ENCODE measurements at regions not wholly inside any gene's neighbourhood (a gene's known extent, or its start where the extent isn't known, plus 50 kb on each side); places are given as distances from the start of the nearest gene placed in this dataset.
"Not testable (repeated sequence)": the region's sequence is repeated elsewhere in the genome, so short reads cannot be mapped to it uniquely, and the experiment has no call there.

DNA sequence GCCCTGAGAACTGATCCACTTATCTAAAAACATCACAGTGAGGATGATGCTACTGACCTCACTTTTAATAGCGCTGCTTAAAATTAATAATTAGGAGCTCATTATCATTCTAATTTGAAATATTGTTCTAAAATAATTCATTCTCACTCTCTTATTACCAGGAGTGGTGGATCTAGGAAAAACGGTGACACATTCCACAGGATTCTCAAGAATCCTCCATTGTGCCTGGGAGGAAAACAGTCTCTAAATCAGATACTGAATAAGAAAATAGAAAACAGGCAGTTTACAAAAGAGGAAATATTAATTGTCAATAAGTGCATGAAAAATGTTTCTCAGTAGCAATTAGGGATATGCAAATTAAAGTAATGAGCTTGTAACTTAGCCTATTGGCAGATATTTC lies 187.4 kb downstream of the TENT5A start:
- intact Hi-C loops (cut with micrococcal nuclease): no loop called here

DNA sequence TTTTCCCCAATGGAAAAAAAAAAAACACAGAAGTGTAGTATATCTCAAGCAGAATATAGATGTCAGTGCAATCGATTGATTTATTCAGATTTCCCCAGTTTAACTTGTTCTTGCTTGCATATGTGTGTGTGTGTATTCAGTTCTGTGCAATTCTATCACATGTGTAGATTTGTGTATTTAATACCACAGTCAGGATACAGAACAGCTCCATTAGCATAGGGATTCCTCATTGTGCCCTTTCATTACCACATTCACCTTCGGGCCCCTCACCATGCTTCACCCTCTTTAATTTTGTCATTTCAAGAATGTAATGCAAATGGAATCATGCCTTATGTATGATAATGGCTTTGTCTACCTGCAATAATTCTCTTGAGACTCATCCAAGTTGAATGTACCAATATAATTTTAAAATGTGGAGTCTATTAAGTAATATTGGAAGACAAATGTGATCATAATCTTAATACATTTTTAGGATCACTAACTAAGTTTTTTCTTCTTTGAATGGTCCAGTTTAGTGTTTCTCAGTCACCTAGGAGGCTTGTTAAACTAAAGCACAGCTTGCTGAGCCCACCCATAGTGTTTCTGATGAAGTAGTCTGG lies 187.9 kb downstream of the TENT5A start:
- intact Hi-C loops (cut with micrococcal nuclease): no loop called here

DNA sequence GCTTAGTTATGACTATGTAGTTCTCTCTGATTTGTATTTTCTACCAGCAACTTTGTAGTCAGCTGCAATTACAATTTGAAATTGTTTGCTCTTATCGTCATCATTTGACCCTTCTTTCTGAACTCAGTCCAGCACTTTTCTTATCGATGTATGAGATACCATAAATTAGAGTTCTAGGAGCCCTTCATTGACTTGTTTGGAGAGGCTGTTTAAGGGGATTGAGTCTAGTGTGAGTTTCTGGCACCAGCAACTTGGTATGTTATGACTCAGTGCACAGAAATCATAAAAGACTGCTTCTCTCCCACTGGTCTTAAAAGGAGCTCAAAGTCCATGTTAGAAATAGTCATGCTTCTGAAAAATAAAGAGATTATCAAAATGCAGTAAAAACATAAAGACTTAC lies 190.3 kb downstream of the TENT5A start:
- intact Hi-C loops (cut with micrococcal nuclease): no loop called here

DNA sequence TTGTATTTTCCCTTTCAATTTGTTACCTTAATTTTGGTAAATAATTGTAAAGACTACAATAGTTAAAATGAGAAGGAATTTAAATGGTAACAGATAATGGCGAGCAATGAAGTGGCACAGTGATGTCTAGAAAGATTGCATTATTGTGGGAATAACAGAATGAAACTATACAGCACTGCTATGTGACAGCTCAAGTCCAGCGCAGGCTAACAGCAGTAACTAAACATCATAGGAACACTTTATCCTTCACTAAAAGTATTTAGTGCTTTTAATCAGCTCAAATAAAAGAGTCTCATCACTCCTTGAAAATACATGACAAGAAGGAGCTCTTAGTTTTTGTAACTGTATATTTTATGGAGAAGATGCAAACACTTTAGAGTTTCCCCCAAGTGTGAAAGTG lies 190.8 kb downstream of the TENT5A start:
- intact Hi-C loops (cut with micrococcal nuclease): no loop called here

DNA sequence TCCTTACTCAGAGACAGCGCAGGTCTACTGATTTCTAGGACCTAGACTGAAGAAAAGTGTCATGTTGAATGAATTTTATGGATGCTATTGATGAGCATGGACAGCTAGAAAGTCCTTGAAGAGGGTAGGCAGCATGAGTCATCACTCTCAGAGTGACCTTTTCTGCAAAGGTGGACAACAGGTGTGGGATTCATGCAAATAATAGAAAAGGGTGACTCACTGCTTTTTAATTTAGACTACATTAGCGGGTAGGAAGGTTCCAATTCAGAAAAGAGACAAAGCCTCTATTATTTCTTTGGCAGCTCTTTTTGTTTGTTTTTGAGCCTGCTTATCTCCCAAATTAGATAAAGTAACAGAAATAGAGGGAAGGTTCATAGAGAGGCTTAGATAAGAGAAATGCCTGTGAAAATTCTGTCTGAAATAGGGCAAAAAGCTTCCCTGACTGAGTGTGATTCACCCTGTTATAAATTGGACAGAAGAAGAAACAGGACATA lies 191.4 kb downstream of the TENT5A start:
- intact Hi-C loops (cut with micrococcal nuclease): no loop called here

DNA sequence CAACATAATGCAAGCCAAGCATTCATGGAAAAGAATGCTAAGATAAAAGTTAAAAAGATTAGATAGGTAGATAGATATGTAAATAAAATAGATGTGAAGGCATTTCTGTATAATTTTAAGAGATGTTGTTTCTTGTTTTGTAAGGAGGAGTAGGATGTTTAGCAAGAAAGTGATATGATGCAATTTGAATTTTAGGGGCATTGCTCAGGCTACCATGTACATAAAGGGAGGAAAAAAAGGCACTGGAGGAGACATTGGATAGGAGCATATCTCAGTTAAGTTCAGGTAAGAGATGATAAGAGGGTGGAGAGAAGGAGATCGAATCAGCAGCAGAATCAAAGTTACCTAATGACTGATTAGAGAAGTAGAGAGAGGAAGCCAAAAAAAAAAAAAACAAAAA lies 194.7 kb downstream of the TENT5A start:
- intact Hi-C loops (cut with micrococcal nuclease): no loop called here

DNA sequence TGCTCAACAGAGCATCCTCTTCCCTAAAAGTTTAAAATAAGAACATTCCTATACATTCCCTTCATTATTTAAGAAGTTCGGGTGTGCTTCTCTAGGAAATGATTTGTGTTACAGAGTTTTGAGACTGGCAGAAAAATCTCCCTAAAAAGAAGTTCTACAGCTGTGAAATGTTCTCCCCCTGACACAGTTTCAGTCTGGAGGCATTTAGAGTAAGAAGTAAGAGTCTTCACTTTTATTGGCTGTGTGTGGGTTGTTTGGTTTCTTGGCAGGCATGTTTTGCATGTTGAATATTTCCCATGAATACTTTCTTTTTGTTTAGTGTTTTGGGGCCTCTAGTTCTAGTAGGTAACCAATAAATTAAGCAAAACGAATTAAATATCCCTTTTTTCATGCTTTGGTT lies 195.9 kb downstream of the TENT5A start:
- intact Hi-C loops (cut with micrococcal nuclease): no loop called here

DNA sequence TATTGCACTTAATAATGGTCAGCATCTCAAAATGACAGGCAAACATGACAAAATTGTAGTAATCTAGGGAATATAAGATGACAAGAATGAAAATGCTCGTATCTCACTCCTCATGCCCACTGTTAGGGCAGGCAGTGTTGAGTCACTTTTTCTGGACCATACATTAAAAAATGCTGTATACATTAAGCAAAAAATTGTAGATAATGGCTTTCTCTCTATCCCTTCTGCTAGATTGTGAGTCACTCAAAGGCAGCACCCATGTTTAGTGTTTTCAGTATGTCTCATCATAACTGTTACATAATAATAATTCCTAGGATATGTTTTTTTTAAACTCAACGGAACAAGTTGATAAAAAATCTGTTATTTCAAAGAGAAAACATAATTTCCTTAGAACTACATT lies 199.3 kb downstream of the TENT5A start:
- intact Hi-C loops (cut with micrococcal nuclease): no loop called here

DNA sequence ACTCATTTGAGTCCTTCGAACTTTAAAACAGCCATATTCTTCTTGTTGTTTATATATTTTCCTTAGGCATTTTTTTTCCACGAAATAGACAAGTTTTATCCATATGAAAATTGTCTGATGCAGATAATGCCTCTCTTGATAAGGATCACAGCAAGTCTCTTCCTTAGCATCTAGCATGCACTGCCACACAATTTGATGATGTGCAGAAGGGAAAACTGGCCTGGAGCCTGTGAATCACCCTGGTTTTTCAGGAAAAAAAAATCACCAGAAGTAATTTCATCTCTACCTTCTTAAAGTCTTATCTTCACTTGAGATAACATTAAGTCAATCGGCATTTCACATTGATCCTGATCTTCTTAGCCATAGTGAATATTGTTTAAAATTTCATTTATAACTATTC lies 199.8 kb downstream of the TENT5A start:
- intact Hi-C loops (cut with micrococcal nuclease): no loop called here

DNA sequence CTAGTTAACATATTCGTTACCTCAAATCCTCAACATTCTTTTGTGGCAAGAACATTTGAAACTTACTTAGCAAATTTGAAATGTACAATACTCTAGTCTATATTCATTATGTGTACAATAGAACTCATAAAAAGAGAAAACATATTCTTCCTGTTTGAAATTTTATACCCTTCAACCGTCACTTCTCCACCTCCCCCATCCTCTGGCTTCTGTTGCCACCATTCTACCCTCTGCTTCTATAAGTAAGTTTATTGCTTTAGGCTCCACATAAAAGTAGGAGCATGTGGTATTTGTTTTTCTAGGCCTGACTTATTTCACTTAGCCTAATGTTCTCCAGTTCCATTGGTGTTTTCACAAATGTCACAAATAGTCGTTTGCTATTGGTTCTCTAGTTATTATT lies 205.3 kb downstream of the TENT5A start:
- intact Hi-C loops (cut with micrococcal nuclease): no loop called here

DNA sequence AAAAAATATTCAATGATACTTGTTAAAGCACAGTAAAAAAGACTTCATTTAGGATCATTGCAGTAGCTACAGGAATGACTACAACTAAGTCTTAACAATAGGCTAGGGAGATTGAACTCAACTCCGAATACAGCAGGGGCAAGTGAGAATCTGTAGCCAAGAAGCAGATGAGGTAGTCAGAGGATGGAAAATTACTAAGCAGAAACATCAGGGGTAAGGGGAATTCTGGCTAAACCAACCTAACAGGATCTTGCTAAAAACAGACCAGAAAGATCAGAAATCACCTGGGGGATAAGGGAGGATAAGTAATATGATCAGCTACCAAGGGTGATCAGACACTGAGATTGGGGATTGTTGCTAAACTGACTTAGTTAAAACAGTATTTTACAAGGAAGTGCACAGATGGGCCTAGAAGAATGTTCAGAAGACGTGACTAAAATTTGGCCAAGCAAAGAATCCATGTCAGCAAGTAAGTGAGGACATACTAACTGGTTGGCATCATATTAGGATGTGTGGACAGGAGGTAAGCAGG lies 217.5 kb downstream of the TENT5A start:
- intact Hi-C loops (cut with micrococcal nuclease): no loop called here

DNA sequence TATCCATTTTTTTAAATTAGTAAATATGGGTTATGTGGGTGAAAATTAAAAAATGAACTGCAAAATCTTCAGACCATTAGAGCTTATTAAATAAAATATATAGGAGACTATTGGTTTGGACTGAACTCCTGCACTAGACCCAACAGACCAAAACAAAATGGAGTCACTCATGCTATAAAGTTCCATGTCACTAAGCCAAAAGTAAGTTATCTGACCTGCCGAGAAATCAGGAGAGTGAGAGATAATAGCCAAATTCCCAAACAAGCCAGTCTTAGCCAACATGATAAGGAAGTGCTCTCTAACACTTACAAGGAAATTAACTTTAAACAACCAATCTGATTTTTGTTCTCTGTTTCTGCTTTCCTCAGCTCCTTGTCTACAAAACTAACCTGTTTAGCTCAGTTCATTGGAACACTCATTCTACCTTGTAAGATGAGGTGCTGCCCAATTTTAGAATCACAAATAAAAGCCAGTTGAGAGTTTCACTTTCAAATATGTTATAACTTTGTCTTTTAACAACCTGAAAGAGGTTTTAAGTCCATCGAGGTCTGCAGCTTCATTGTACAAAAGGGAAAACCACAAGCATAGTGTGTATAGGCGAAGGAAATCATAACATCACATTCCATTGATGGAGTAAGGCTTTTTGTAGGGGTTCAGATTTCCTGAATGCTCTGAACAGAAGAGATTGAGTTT lies 220.5 kb downstream of the TENT5A start:
- intact Hi-C loops (cut with micrococcal nuclease): no loop called here

DNA sequence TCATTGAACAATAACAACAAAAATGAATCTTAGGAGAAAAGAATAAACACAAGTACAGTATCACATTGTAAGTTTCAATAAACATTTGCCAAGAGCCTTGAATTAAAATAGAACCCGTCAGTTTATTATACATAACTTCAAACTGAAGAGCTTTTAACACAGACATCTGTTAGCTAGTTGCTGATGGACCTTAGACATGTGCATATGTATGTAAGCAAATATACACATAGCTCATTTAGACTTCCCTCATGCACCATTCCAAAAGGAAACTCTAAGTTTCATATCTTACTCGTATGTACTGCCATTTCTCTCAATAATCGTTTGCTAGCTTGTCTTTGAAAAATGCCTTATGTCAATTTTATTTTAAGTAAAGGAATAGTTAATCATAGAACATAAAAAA lies 235.0 kb downstream of the TENT5A start:
- intact Hi-C loops (cut with micrococcal nuclease): no loop called here

DNA sequence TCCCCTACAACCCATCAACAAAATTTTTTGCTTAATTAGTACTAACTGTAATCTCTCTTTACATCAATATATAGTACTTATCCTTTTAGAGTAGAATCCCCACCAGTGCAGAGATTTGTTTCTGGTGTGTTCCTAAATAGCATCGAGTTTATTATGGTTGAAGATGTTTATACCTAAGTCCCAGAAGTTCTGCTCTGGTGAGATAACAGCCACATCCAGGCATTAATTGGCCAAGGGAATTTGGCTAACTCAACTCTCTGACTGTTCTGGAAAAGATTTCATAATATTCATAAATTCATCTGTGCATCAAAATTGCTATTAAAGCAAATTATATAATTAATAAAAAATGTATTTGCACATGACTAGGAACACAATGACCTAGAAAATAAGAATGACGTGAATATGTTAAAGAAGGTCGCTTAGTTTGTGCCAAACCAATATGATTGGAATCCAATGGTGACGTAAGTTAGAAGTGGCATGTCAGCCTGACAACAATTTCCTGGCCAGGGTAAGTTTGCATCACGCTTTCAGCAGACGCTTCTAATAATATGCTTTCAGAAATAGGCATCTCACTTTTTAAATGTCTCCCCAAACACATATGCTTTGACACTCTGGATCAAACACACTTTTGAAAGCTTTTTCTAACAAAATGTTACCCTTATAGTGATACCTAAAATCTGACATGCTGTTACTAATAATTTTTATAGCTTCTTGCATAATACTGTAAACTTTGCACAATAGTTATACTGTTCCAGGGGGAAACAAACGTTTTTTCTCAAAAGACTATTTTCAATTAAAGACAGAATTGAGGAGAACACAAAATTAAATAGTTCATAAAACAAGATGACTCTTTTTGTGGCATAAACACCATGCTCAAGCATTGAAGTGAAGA lies 236.7 kb downstream of the TENT5A start:
- intact Hi-C loops (cut with micrococcal nuclease): no loop called here

DNA sequence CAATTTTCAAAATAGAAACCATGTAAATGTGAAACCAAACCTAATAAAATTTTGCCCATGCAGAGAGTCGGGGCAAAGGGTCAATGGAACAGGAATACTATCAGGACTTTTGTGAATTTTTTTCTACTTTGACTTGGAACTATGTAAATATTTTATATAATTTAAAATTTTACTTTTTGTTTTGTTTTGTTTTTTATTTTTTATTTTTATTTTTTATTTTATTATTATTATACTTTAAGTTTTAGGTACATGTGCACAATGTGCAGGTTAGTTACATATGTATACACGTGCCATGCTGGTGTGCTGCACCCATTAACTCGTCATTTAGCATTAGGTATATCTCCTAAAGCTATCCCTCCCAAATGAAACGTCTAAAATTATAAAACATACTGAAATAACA lies 238.3 kb downstream of the TENT5A start:
- intact Hi-C loops (cut with micrococcal nuclease): not testable (repeated sequence)

DNA sequence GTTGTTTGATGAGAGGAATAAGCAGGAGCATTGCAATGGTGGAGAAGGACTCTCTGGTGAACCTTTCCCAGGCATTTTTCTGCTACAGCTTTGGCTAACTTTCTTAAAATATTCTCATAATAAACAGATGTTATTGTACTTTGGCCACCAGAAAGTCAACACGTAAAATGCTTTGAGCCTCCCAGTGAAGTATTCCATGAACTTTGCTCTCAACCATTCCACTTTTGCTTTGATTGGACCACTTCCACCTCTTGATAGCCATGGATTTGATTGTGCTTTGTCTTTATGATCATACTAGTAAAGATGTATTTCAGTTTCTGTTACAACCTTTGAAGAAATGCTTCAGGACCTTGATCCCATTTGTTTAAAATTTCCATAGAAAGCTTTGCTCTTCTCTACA lies 241.1 kb downstream of the TENT5A start:
- intact Hi-C loops (cut with micrococcal nuclease): no loop called here

DNA sequence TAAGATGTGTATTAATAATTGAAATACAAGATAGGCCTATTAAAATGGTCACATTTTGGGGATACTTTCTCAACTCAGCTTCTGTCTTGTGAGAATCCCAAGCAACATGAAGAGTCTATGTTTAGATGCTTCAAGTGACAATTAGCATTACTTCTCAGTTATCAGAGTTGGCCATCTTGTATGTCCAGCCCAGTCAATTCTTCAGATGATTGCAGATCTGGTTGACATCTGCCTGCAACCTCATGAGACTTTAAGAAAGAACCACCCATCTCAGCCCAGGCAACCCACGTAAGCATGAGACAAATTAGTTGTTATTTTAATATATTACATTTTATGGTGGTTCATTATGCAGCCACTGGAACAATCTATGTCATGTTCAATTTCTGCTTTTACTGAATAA lies 256.5 kb downstream of the TENT5A start:
- intact Hi-C loops (cut with micrococcal nuclease): no loop called here

DNA sequence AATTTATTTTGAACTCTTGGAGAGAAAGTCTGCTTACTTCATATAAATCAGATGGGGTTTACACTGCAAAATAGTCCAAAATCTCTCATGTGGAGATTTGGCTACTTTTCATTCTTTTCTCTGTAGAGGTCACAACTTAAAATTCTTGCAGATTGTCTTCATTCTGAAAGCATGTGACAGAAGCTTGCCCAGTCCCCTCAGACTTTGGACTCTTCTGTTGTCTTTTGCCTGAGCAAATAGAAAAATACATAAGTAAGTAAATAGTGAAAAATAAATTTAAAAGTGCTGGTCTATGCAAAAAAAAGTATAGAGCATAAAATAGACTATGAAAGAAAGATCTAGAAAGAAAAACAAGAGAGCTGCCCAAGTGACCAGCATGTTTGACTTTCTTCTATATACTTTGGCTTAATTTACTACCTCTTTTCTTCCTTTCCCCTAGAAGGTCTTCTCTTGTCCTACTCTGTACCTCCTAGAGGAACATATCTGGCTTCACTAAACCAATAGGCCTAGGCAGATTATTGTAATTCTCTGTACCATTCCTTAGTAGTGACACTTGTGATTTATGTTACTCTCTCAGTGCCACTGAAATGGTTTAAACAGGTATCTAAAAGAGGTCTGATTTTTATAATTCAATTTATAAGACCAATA lies 260.9 kb downstream of the TENT5A start:
- intact Hi-C loops (cut with micrococcal nuclease): no loop called here

DNA sequence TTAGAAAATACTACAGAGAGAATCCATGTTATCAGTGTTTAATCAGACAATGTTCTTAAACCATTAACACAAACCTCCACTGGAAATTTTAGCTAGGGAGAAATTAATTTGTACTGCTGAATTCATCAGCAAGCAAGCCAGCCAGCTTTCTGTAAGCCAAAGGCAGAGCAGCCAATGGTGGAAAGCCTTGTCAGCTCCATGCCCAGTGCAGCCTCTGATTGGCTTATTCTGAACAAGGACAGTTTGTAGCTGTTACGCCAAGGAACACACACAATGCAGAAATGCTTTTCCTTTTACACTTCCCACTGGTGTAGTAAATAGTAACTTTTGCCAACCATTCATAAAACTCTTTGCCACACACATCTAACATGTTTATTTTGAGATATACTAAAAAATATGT lies 265.0 kb downstream of the TENT5A start:
- intact Hi-C loops (cut with micrococcal nuclease): no loop called here

DNA sequence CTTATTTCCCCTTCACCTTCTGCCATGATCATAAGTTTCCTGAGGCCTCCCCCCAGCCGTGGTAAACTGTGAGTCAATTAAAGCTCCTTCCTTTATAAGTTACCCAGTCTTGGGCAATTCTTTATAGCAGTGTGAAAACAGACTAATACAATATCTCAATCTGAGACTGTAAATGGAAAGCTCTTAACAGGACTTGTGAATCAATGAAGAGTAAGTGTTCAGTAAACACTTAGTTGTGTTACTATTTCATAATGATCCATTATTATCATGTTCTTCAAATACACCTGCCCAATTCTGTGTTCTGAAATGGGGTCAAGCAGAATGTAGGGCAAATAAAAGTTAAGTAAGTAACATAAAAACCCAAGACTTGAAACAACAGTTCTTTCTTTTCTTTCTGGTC lies 266.2 kb downstream of the TENT5A start:
- intact Hi-C loops (cut with micrococcal nuclease): no loop called here

DNA sequence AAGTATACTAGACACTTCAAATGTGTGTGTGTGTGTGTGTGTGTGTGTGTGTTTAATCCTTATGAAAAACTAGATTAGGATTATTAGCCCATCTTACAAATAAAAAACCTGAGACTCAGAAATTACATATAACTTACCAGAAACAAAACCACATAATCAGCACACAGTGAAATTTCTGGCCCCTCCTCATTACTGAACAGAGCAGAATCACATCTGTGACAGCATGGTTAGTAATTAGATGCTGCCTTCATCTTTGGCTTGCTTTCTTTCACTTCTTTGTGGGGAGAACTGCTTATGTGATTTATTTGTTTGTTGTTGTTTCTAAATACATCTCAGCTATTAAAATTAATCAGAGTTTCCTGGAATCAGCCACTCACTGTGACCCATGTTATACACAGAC lies 267.1 kb downstream of the TENT5A start:
- intact Hi-C loops (cut with micrococcal nuclease): no loop called here

DNA sequence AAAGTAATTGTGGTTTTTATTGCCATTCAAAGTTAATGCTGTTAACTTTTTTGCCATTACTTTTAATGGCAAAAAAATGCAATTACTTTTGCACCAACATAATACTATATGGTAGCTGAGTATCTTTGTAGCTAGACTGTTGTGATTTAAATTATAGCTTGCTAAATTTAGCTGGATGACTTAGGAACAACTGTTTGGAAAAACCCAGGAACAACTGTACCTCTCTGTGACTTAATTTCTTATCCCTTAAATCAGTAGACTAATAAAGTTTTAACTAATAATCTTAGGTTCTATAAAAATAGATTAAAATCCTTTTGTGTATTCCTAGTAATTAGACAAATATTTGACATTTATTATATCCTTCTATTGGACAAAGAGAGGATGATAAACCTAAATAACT lies 268.2 kb downstream of the TENT5A start:
- intact Hi-C loops (cut with micrococcal nuclease): no loop called here
